A549 (cell line): ENCODE measurements at regions not wholly inside any gene's neighbourhood (a gene's known extent, or its start where the extent isn't known, plus 50 kb on each side); places are given as distances from the start of the nearest gene placed in this dataset.

Source experiments
- ATAC-seq, 2 experiments: fragments of 200-7000 bp in 1 of 2; fragments of >200 bp in 1 of 2; cut with Nextera tagmentation in 1 of 2; cut with Tn5 transposase in 1 of 2; 3 replicates each; pipeline versions ENCODE4 v1.8.0 to v1.9.1; 2018 to 2020; ENCODE audit warnings: mild to moderate bottlenecking in 1 of 2, moderate library complexity in 1 of 2
- CTCF ChIA-PET: fragments of 300-600 bp; sonication (Branson Sonifier 250); formaldehyde crosslinking; extraction: SDS; loops from one replicate; lab custom pipeline; 2021; ENCODE audit warnings: antibody characterized with exemption, inconsistent platforms; lab: Yijun Ruan, JAX
- POLR2A ChIA-PET: fragments of 350-600 bp; formaldehyde crosslinking; extraction: SDS; loops from one replicate; lab custom pipeline; 2021; ENCODE audit warnings: antibody characterized with exemption, inconsistent platforms; lab: Yijun Ruan, JAX
- DNase-seq, 2 experiments: peaks; one replicate each; pipeline versions ENCODE4 v3.0.0 to v3.0.0-alpha.2; 2011 to 2016; ENCODE audit warnings: low read depth in 1 of 2, low spot score in 1 of 2
- FAIRE-seq: peaks from 2 replicates; lab custom pipeline; 2011; peaks lifted over from hg19 to GRCh38; lab: Jason Lieb, UNC
- H3K27ac ChIP-seq, 2 experiments: fragments of >200 bp; sonication (Bioruptor Twin); formaldehyde crosslinking; 3 replicates each; pipeline ENCODE4 v1.5.1; 2016 to 2017
- H3K4me1 ChIP-seq: fragments of >200 bp; sonication (Bioruptor Twin); formaldehyde crosslinking; 3 replicates; pipeline ENCODE4 v1.6.1; 2016
- H3K4me2 ChIP-seq: fragments of >200 bp; sonication (Bioruptor Twin); formaldehyde crosslinking; 3 replicates; pipeline ENCODE4 v1.6.1; 2016
- H3K4me3 ChIP-seq: fragments of >200 bp; sonication (Bioruptor Twin); formaldehyde crosslinking; 3 replicates; pipeline ENCODE4 v1.5.1; 2016
- H3K9me3 ChIP-seq: fragments of >200 bp; sonication (Bioruptor Twin); formaldehyde crosslinking; 3 replicates; pipeline ENCODE4 v1.6.1; 2016
- CEBPB ChIP-seq, 2 experiments: fragments of >200 bp in 1 of 2; sonication (Bioruptor Twin) in 1 of 2; formaldehyde crosslinking in 1 of 2; IDR thresholded peaks; 2 replicates each; pipeline ENCODE4 v1.6.1; 2012 to 2016
- CHD2 ChIP-seq: fragments of 150-350 bp; IDR thresholded peaks from 2 replicates; pipeline ENCODE4 v1.6.1; 2014; ENCODE audit warnings: low read length; ENCODE audit not compliant: partially characterized antibody
- CHD4 ChIP-seq: fragments of 200-600 bp; sonication (generic); IDR thresholded peaks from 2 replicates; pipeline ENCODE4 v1.6.1; 2016; ENCODE audit warnings: antibody characterized with exemption, mild to moderate bottlenecking, borderline replicate concordance
- EHF ChIP-seq: fragments of 250-450 bp; sonication (Bioruptor Pico); IDR thresholded peaks from 2 replicates; pipeline ENCODE4 v1.5.0; 2020; ENCODE audit warnings: mild to moderate bottlenecking
- FOSB ChIP-seq: fragments of 250-450 bp; sonication (Bioruptor Pico); IDR thresholded peaks from 2 replicates; pipeline ENCODE4 v1.5.0; 2020; ENCODE audit warnings: mild to moderate bottlenecking, moderate library complexity
- FOSL2 ChIP-seq, 2 experiments: fragments of 450-650 bp in 1 of 2; fragments of >200 bp in 1 of 2; sonication (Bioruptor Twin) in 1 of 2; formaldehyde crosslinking; IDR thresholded peaks; 2 replicates each; pipeline versions ENCODE4 v1.5.0 to v1.6.1; 2016 to 2020; ENCODE audit warnings: mild to moderate bottlenecking in 1 of 2, moderate library complexity in 1 of 2
- FOXS1 ChIP-seq: fragments of 250-450 bp; sonication (Bioruptor Pico); IDR thresholded peaks from 2 replicates; pipeline ENCODE4 v1.5.0; 2020; ENCODE audit warnings: mild to moderate bottlenecking, moderate library complexity
- HEYL ChIP-seq: fragments of 250-450 bp; sonication (Bioruptor Pico); IDR thresholded peaks from 2 replicates; pipeline ENCODE4 v1.8.0; 2021; ENCODE audit warnings: mild to moderate bottlenecking, moderate library complexity
- HOXA7 ChIP-seq: fragments of 250-450 bp; sonication (Bioruptor Pico); IDR thresholded peaks from 2 replicates; pipeline ENCODE4 v1.5.0; 2020; ENCODE audit warnings: mild to moderate bottlenecking, moderate library complexity
- JUN ChIP-seq, 2 experiments: fragments of >200 bp; sonication (Bioruptor Twin); formaldehyde crosslinking; IDR thresholded peaks; 2 replicates in 1 of 2; 3 replicates in 1 of 2; pipeline ENCODE4 v1.6.1; 2016 to 2017
- KDM1A ChIP-seq: fragments of 200-600 bp; sonication (generic); IDR thresholded peaks from 2 replicates; pipeline ENCODE4 v1.6.1; 2016; ENCODE audit warnings: low read depth, mild to moderate bottlenecking
- MAFK ChIP-seq: fragments of 450-650 bp; IDR thresholded peaks from 2 replicates; pipeline ENCODE4 v1.6.1; 2014; ENCODE audit not compliant: partially characterized antibody
- MAZ ChIP-seq: fragments of 150-350 bp; IDR thresholded peaks from 2 replicates; pipeline ENCODE4 v1.6.1; 2014; ENCODE audit warnings: antibody characterized with exemption, low read depth, low read length, borderline replicate concordance
- MYC ChIP-seq: IDR thresholded peaks from 2 replicates; pipeline ENCODE4 v1.6.1; 2012; ENCODE audit warnings: mild to moderate bottlenecking, inconsistent platforms, low read length, improper control_type of control experiment, borderline replicate concordance
- NFE2L2 ChIP-seq: fragments of 150-350 bp; conservative IDR thresholded peaks from 2 replicates; pipeline ENCODE4 v1.6.1; 2014; ENCODE audit warnings: low read length
- POLR2A ChIP-seq: IDR thresholded peaks from 2 replicates; pipeline ENCODE4 v1.6.1; 2012; ENCODE audit warnings: mild to moderate bottlenecking, low read length
- POLR2AphosphoS2 ChIP-seq: conservative IDR thresholded peaks from 2 replicates; pipeline ENCODE4 v1.6.1; 2012; ENCODE audit warnings: low read length, improper control_type of control experiment, inconsistent platforms
- RFX5 ChIP-seq: fragments of 450-650 bp; IDR thresholded peaks from 2 replicates; pipeline ENCODE4 v1.7.1; 2014; ENCODE audit warnings: antibody characterized with exemption, mild to moderate bottlenecking, moderate library complexity
- RNF2 ChIP-seq: fragments of 200-600 bp; sonication (generic); IDR thresholded peaks from 2 replicates; pipeline ENCODE4 v1.6.1; 2016; ENCODE audit warnings: low read depth, mild to moderate bottlenecking, antibody characterized with exemption, moderate library complexity, borderline replicate concordance
- SMC3 ChIP-seq: fragments of >200 bp; sonication (Bioruptor Twin); formaldehyde crosslinking; IDR thresholded peaks from 3 replicates; pipeline ENCODE4 v1.6.1; 2018; ENCODE audit warnings: inconsistent platforms
- TP53 ChIP-seq: fragments of 250-450 bp; sonication (Bioruptor Pico); IDR thresholded peaks from 2 replicates; pipeline ENCODE4 v1.5.0; 2021; ENCODE audit warnings: mild to moderate bottlenecking, moderate library complexity
- ZNF302 ChIP-seq: fragments of 250-450 bp; sonication (Bioruptor Pico); IDR thresholded peaks from 2 replicates; pipeline ENCODE4 v1.9.0; 2021; ENCODE audit warnings: inconsistent platforms, mild to moderate bottlenecking, moderate library complexity
- WGBS: methylation state at CpG from one replicate; pipeline ENCODE4 v1.1.6; 2017; ENCODE audit errors: missing lambda C conversion rate; 5-methylcytosine and 5-hydroxymethylcytosine counted together
- TF ChIP-seq, protein P1 (sequence below): fragments of 250-450 bp; sonication (Bioruptor Pico); IDR thresholded peaks from 2 replicates; pipeline ENCODE4 v1.5.0; 2020; ENCODE audit warnings: low read depth, mild to moderate bottlenecking, moderate library complexity
- TF ChIP-seq, protein P2 (sequence below): IDR thresholded peaks from 2 replicates; pipeline ENCODE4 v1.6.1; 2012
- TF ChIP-seq, protein P3 (sequence below): IDR thresholded peaks from 2 replicates; pipeline ENCODE4 v1.6.1; 2012
- TF ChIP-seq, protein P4 (sequence below): fragments of >200 bp; sonication (Bioruptor Twin); formaldehyde crosslinking; IDR thresholded peaks from 2 replicates; pipeline ENCODE4 v1.6.1; 2016
- TF ChIP-seq, protein P5 (sequence below): fragments of 450-650 bp; IDR thresholded peaks from 2 replicates; pipeline ENCODE4 v1.6.1; 2014; ENCODE audit warnings: antibody characterized with exemption
- TF ChIP-seq, protein P6 (sequence below): fragments of 150-350 bp; IDR thresholded peaks from 2 replicates; pipeline ENCODE4 v1.6.1; 2014; ENCODE audit warnings: low read depth, mild to moderate bottlenecking, low read length

DNA sequence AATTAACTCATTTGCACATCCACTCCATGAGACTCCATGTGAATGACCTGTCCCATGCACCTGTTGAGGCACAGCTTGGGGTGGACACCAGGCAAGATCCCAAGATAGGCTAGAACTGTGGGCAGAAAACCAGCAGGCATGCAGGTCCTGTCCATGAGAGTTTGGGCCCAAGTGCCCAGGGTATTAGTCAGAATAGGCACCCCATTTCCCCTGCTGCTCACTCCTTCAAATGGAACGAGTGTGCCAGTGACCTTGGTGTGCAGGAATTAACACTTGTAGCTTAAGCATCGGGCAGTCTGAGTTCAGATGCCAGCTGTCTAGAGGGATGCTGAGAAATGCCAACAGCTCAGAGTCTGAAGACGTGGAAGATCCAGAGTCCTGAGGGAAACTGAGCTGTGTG, 254.1 kb upstream of the GLI3 start:
- ChIA-PET POLR2A (no interaction called here), CTCF (interaction anchor here (0.9 to 1.5 kb wide), 2 partner anchors 9 to 550 kb away, joined by 4 to 6 read pairs; no protein-coding TSS in a partner anchor)
- 0% methylated on average over 1 of the region's 3 CpGs for WGBS
- DNase-seq (no peak), FAIRE-seq (no peak), ATAC-seq (no peak; a peak in 1 of 6 replicates)
- H3K4me3 ChIP-seq = no peak overlapping the region
- no peaks in the 10 kb centered on the region for H3K9me3 ChIP-seq
- TF ChIP-seq FOSL2 (IDR thresholded peaks at IDR 0.05) (no peak), FOSL2 (CRISPR knock-in tag; IDR thresholded peaks at IDR 0.05) (no peak), JUN (IDR thresholded peaks at IDR 0.05) (no peak), MYC (no peak), HEYL (CRISPR knock-in tag) (no peak), NFE2L2 (no peak), FOSB (no peak), HOXA7 (no peak), POLR2A (no peak), POLR2AphosphoS2 (no peak), TP53 (CRISPR knock-in tag) (no peak)
- TF ChIP-seq, protein P1, sequence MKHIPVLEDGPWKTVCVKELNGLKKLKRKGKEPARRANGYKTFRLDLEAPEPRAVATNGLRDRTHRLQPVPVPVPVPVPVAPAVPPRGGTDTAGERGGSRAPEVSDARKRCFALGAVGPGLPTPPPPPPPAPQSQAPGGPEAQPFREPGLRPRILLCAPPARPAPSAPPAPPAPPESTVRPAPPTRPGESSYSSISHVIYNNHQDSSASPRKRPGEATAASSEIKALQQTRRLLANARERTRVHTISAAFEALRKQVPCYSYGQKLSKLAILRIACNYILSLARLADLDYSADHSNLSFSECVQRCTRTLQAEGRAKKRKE = no peak
- TF ChIP-seq, protein P2, sequence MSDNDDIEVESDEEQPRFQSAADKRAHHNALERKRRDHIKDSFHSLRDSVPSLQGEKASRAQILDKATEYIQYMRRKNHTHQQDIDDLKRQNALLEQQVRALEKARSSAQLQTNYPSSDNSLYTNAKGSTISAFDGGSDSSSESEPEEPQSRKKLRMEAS = no peak
- TF ChIP-seq, protein P3, sequence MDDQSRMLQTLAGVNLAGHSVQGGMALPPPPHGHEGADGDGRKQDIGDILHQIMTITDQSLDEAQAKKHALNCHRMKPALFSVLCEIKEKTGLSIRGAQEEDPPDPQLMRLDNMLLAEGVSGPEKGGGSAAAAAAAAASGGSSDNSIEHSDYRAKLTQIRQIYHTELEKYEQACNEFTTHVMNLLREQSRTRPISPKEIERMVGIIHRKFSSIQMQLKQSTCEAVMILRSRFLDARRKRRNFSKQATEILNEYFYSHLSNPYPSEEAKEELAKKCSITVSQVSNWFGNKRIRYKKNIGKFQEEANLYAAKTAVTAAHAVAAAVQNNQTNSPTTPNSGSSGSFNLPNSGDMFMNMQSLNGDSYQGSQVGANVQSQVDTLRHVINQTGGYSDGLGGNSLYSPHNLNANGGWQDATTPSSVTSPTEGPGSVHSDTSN = no peak
- H3K4me2 ChIP-seq = no peak overlapping the region
- no peaks in the 10 kb centered on the region for H3K4me1 ChIP-seq
- H3K27ac ChIP-seq = no peak overlapping the region

DNA sequence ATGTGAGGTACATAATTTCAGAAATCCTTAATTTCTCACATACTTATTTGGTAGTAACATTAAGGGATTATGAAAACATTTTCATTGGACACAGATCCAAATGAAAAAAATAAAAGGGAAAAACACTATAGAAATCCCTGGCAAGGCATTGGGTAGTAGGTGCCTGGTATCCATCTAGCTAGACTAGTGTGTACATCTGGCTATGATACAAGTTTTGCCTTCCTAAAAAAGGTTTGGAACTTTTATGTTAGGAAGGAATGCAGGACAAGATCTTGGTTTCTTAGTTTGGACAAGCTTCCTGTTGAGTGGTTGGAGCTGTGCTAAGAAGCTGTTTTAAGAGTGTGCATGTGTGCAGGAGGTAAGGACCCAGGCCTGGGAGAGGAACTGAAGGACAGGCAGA, 252.3 kb upstream of the GLI3 start:
- no peak overlapping the region for H3K4me2 ChIP-seq
- no peak for ATAC-seq
- POLR2A ChIA-PET = no interaction called here
- no peak for TF ChIP-seq CHD4
- no peak for TF ChIP-seq SMC3
- no peak for TF ChIP-seq RNF2
- TF ChIP-seq ZNF302 (CRISPR knock-in tag) = no peak
- TF ChIP-seq, protein P4, sequence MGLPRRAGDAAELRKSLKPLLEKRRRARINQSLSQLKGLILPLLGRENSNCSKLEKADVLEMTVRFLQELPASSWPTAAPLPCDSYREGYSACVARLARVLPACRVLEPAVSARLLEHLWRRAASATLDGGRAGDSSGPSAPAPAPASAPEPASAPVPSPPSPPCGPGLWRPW = no peak
- TF ChIP-seq, protein P5, sequence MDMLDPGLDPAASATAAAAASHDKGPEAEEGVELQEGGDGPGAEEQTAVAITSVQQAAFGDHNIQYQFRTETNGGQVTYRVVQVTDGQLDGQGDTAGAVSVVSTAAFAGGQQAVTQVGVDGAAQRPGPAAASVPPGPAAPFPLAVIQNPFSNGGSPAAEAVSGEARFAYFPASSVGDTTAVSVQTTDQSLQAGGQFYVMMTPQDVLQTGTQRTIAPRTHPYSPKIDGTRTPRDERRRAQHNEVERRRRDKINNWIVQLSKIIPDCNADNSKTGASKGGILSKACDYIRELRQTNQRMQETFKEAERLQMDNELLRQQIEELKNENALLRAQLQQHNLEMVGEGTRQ = no peak
- no peak for TF ChIP-seq CEBPB (IDR thresholded peaks at IDR 0.05)
- no peak for TF ChIP-seq MAZ
- no peak for TF ChIP-seq POLR2AphosphoS2
- no peak for TF ChIP-seq FOXS1 (CRISPR knock-in tag)
- TF ChIP-seq RFX5 = no peak
- H3K4me1 ChIP-seq = no peaks in the 10 kb centered on the region
- no peak for DNase-seq
- FAIRE-seq = no peak
- H3K9me3 ChIP-seq = no peaks in the 10 kb centered on the region
- no peak overlapping the region for H3K4me3 ChIP-seq
- CTCF ChIA-PET = interaction anchor here (0.9 kb wide), 1 partner anchor 28 kb away, joined by 3 read pairs; no protein-coding TSS in a partner anchor
- no peak overlapping the region for H3K27ac ChIP-seq

DNA sequence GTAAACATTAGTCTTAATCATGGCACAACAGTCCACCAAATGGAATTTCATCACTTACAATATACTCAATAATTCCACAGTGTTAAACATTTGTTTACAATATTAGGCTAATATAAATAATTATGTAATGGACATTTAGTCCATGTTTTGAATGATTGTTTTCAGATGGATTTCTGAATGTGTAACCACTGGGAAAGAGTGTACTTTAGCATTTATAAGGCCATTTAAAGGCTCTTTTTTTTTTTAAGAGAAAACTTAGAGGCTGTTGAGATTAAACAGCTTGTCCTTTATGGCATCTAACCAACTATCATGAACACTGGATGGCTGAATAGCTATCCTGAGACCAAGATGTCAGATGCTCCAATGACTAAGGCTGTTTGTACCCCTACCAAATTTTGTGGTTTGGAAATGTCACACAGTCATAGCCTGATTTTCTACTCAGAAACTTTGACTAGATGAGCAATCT, 248.3 kb upstream of the GLI3 start:
- no peaks in the 10 kb centered on the region for H3K4me1 ChIP-seq
- no peak overlapping the region for H3K27ac ChIP-seq
- FAIRE-seq = no peak
- no peaks in the 10 kb centered on the region for H3K9me3 ChIP-seq
- no peak for TF ChIP-seq MAFK
- TF ChIP-seq ZNF302 (CRISPR knock-in tag) = no peak
- no peak for TF ChIP-seq CHD2
- TF ChIP-seq EHF (CRISPR knock-in tag) = no peak
- TF ChIP-seq, protein P6, sequence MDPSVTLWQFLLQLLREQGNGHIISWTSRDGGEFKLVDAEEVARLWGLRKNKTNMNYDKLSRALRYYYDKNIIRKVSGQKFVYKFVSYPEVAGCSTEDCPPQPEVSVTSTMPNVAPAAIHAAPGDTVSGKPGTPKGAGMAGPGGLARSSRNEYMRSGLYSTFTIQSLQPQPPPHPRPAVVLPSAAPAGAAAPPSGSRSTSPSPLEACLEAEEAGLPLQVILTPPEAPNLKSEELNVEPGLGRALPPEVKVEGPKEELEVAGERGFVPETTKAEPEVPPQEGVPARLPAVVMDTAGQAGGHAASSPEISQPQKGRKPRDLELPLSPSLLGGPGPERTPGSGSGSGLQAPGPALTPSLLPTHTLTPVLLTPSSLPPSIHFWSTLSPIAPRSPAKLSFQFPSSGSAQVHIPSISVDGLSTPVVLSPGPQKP = no peak
- no peak for TF ChIP-seq KDM1A
- TF ChIP-seq MYC = no peak
- no peak for TF ChIP-seq TP53 (CRISPR knock-in tag)
- ATAC-seq = no peak
- ChIA-PET POLR2A (no interaction called here), CTCF (interaction anchor here (0.7 to 1.8 kb wide), 2 partner anchors 9 to 174 kb away, joined by 3 read pairs; no protein-coding TSS in a partner anchor)
- DNase-seq = no peak
- no peak overlapping the region for H3K4me3 ChIP-seq
- H3K4me2 ChIP-seq = no peak overlapping the region
